IMR-90 (cell line): ENCODE measurements at regions not wholly inside any gene's neighbourhood (a gene's known extent, or its start where the extent isn't known, plus 50 kb on each side); places are given as distances from the start of the nearest gene placed in this dataset.

ENCODE experiments used
- ATAC-seq: fragments of 200-7000 bp; cut with Tn5 transposase; 2 replicates; pipeline ENCODE4 v1.9.1; 2020; ENCODE audit warnings: low read depth, mild to moderate bottlenecking, moderate library complexity
- BruUV-seq: library from RNA; stranded (reverse); fragments of 400-500 nt; replicated peaks from 2 replicates; lab custom pipeline; 2021; lab: Mats Ljungman, UMichigan
- CTCF ChIA-PET: fragments of 300-600 bp; formaldehyde crosslinking; extraction: SDS; loops from one replicate; lab custom pipeline; 2021; ENCODE audit warnings: antibody characterized with exemption; lab: Yijun Ruan, JAX
- POLR2A ChIA-PET: fragments of 300-600 bp; sonication (Branson Sonifier 250); formaldehyde crosslinking; loops from one replicate; lab custom pipeline; 2022; ENCODE audit warnings: antibody characterized with exemption; ENCODE audit not compliant: unreplicated experiment; lab: Charles Lee
- DNase-seq: peaks from one replicate; pipeline ENCODE4 v3.0.0; 2013
- H2AFZ ChIP-seq: replicated peaks from 2 replicates; pipeline ENCODE3; 2013; ENCODE audit warnings: low read length, mild to moderate bottlenecking; ENCODE audit not compliant: poor library complexity
- H2AK5ac ChIP-seq: 2 replicates; pipeline ENCODE4 v1.6.1; 2013; ENCODE audit warnings: low read depth, low read length, inconsistent platforms
- H2AK9ac ChIP-seq: replicated peaks from 2 replicates; pipeline ENCODE3; 2013; ENCODE audit warnings: mild to moderate bottlenecking, low read depth, low read length, moderate library complexity; ENCODE audit not compliant: poor library complexity
- H2BK120ac ChIP-seq: 2 replicates; pipeline ENCODE4 v1.6.1; 2013; ENCODE audit warnings: low read depth, low read length, inconsistent platforms
- H2BK15ac ChIP-seq: 3 replicates; pipeline ENCODE4 v1.6.1; 2013; ENCODE audit warnings: low read depth, low read length, inconsistent platforms
- H2BK20ac ChIP-seq: 2 replicates; pipeline ENCODE4 v1.6.1; 2013; ENCODE audit warnings: low read depth, mild to moderate bottlenecking, inconsistent platforms, low read length, moderate library complexity
- H2BK5ac ChIP-seq: 2 replicates; pipeline ENCODE4 v1.6.1; 2013; ENCODE audit warnings: mild to moderate bottlenecking, low read depth, low read length, inconsistent platforms; ENCODE audit not compliant: poor library complexity, severe bottlenecking
- H3K14ac ChIP-seq: replicated peaks from 2 replicates; pipeline ENCODE4 v1.6.1; 2013; ENCODE audit warnings: low read depth, low read length, inconsistent platforms
- H3K18ac ChIP-seq: 2 replicates; pipeline ENCODE4 v1.6.1; 2013; ENCODE audit warnings: low read depth, low read length, control low read depth
- H3K23ac ChIP-seq: 2 replicates; pipeline ENCODE4 v1.6.1; 2013; ENCODE audit warnings: low read depth, low read length, inconsistent platforms
- H3K27ac ChIP-seq: 2 replicates; pipeline ENCODE4 v1.5.1; 2013; ENCODE audit warnings: mild to moderate bottlenecking, control low read depth, low read length; ENCODE audit not compliant: insufficient read depth
- H3K27me3 ChIP-seq: 2 replicates; pipeline ENCODE4 v1.6.1; 2013; ENCODE audit warnings: low read length; ENCODE audit not compliant: control insufficient read depth, insufficient read depth
- H3K36me3 ChIP-seq: 2 replicates; pipeline ENCODE4 v1.6.1; 2013; ENCODE audit warnings: low read length, mixed read lengths; ENCODE audit not compliant: control insufficient read depth, insufficient read depth
- H3K4ac ChIP-seq: 2 replicates; pipeline ENCODE4 v1.6.1; 2013; ENCODE audit warnings: low read depth, low read length, inconsistent platforms
- H3K4me1 ChIP-seq: 2 replicates; pipeline ENCODE4 v1.6.1; 2013; ENCODE audit warnings: low read length, mixed read lengths; ENCODE audit not compliant: control insufficient read depth, insufficient read depth
- H3K4me2 ChIP-seq: 2 replicates; pipeline ENCODE4 v1.6.1; 2013; ENCODE audit warnings: low read depth, mild to moderate bottlenecking, control low read depth, low read length, moderate library complexity
- H3K4me3 ChIP-seq: 2 replicates; pipeline ENCODE4 v1.5.1; 2013; ENCODE audit warnings: low read depth, mild to moderate bottlenecking, control low read depth, low read length, moderate library complexity; ENCODE audit not compliant: insufficient read depth
- H3K56ac ChIP-seq: 2 replicates; pipeline ENCODE4 v1.6.1; 2013; ENCODE audit warnings: low read length, inconsistent platforms; ENCODE audit not compliant: insufficient read depth; ENCODE audit errors: extremely low read depth
- H3K79me1 ChIP-seq, 2 experiments: 2 replicates each; pipeline ENCODE4 v1.6.1; 2013; ENCODE audit warnings: low read length in 2 of 2, inconsistent platforms in 1 of 2, low read depth in 1 of 2
- H3K9ac ChIP-seq: 2 replicates; pipeline ENCODE4 v1.6.1; 2013; ENCODE audit warnings: low read depth, low read length, control low read depth
- H3K9me1 ChIP-seq: 2 replicates; pipeline ENCODE4 v1.6.1; 2013; ENCODE audit warnings: low read length, inconsistent platforms; ENCODE audit not compliant: insufficient read depth
- H3K9me3 ChIP-seq: 2 replicates; pipeline ENCODE4 v1.6.1; 2013; ENCODE audit warnings: low read length; ENCODE audit not compliant: control insufficient read depth, insufficient read depth
- H4K20me1 ChIP-seq: 2 replicates; pipeline ENCODE4 v1.6.1; 2013; ENCODE audit warnings: low read length, inconsistent platforms; ENCODE audit not compliant: insufficient read depth
- H4K5ac ChIP-seq: 2 replicates; pipeline ENCODE4 v1.6.1; 2013; ENCODE audit warnings: mild to moderate bottlenecking, low read depth, low read length, control low read depth
- H4K8ac ChIP-seq, 2 experiments: 2 replicates each; pipeline ENCODE4 v1.6.1; 2013; ENCODE audit warnings: low read depth in 2 of 2, low read length in 2 of 2, control low read depth in 1 of 2, inconsistent platforms in 1 of 2
- H4K91ac ChIP-seq: 2 replicates; pipeline ENCODE4 v1.6.1; 2013; ENCODE audit warnings: low read depth, low read length, inconsistent platforms; ENCODE audit not compliant: insufficient read depth
- MAZ ChIP-seq: IDR thresholded peaks from 2 replicates; pipeline ENCODE4 v1.6.1; 2012; ENCODE audit warnings: low read depth, mild to moderate bottlenecking, low read length, improper control_type of control experiment, moderate library complexity, borderline replicate concordance
- RCOR1 ChIP-seq: IDR thresholded peaks from 2 replicates; pipeline ENCODE4 v1.6.1; 2012; ENCODE audit warnings: mild to moderate bottlenecking, low read length, improper control_type of control experiment; ENCODE audit not compliant: insufficient replicate concordance
- USF2 ChIP-seq: fragments of 150-350 bp; IDR thresholded peaks from 2 replicates; pipeline ENCODE4 v1.6.1; 2017; ENCODE audit warnings: mild to moderate bottlenecking, antibody characterized with exemption, low read length, low read depth
- WGBS, 2 experiments: methylation state at CpG; one replicate each; pipeline versions ENCODE4 v1.1.5 to v1.1.7; 2013; ENCODE audit warnings: missing lambda C conversion rate in 2 of 2; ENCODE audit not compliant: insufficient read length in 1 of 2; ENCODE audit errors: extremely low coverage in 2 of 2; 5-methylcytosine and 5-hydroxymethylcytosine counted together
- dilution Hi-C: fragments of 300-500 bp; cut with HindIII; formaldehyde crosslinking; loops from one replicate; pipeline ENCODE4 v1.14.3; 2018; ENCODE audit warnings: low sequenced_read_pairs; ENCODE audit not compliant: unreplicated experiment
- in situ Hi-C: fragments of 300-500 bp; cut with MboI; formaldehyde crosslinking; loops from 3 replicates; pipeline ENCODE4 v1.14.3; 2019; ENCODE audit warnings: low sequenced_read_pairs, inconsistent platforms, mixed read lengths
- intact Hi-C: fragments of 100-400 bp; cut with micrococcal nuclease; formaldehyde crosslinking; loops from 2 replicates; pipeline ENCODE4 v1.10.0; 2022

DNA sequence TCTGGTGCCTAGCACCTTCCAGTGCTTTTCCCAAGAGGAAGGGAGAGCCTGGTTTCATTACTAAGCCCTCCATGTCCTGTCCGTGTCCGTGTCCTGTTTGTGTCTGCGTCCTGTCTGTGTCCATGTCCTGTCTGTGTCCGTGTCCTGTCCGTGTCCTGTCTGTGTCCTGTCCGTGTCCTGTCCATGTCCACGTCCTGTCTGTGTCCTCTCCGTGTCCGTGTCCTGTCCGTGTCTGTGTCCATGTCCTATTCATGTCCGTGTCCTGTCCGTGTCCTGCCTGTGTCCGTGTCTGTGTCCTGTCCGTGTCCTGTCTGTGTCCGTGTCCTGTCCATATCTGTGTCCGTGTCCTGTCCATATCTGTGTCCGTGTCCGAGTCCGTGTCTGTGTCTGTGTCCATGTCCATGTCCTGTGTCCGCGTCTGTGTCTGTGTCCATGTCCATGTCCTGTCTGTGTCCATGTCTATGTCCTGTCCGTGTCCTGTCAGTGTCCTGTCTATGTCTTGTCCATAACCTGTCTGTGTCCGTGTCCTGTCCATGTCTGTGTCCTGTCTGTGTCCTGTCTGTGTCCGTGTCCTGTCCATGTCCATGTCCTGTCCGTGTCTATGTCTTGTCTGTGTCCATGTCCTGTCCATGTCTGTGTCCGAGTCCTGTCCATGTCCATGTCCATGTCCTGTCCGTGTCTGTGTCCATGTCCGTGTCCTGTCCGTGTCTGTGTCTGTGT is 54.4 kb upstream of the BHLHE23 start:
- Histone ChIP-seq H3K9ac (no peak overlapping the region), H3K9me3 (no peaks in the 10 kb centered on the region; the same call in 1 of the 2 replicates), H2AK5ac (no peak overlapping the region), H2AK9ac (no peak overlapping the region), H3K27ac (no peak overlapping the region), H2AFZ (peak overlapping the region; percentile 38), H3K18ac (no peak overlapping the region), H3K36me3 (no peaks in the 10 kb centered on the region), H3K27me3 (peaks cover 7% of the 10 kb centered on the region; the same call in 1 of the 2 replicates), H2BK120ac (no peak overlapping the region), H2BK15ac (no peak overlapping the region), H4K20me1 (no peaks in the 10 kb centered on the region), H4K5ac (no peak overlapping the region), H3K9me1 (peaks cover 3% of the 10 kb centered on the region; the same call in 1 of the 2 replicates), H3K4me3 (no peak overlapping the region), H3K14ac (no peak overlapping the region), H4K91ac (no peak overlapping the region), H3K79me1 (no peaks in the 10 kb centered on the region), H3K23ac (no peak overlapping the region), H3K4me2 (no peak overlapping the region), H4K8ac (no peak overlapping the region), H3K4me1 (no peaks in the 10 kb centered on the region), H3K56ac (no peak overlapping the region), H2BK5ac (no peak overlapping the region), H2BK20ac (no peak overlapping the region), H3K4ac (no peak overlapping the region)
- ATAC-seq (no peak), DNase-seq (no peak)
- in situ Hi-C loops, result no loop called here
- POLR2A ChIA-PET, result no interaction called here
- WGBS, 2 experiments, result 87% methylated on average over 29 of the region's 29 CpGs; no CpG with 5 or more reads in 1 of the 2 experiments
- no TSS peak for BruUV-seq
- dilution Hi-C loops, result no loop called here
- intact Hi-C loops, result no loop called here
- no peak for TF ChIP-seq RCOR1
- no peak for TF ChIP-seq USF2
- no peak for TF ChIP-seq MAZ
- CTCF ChIA-PET, result no interaction called here
